ENCODE measurements at regions not wholly inside any gene's neighbourhood (a gene's known extent, or its start where the extent isn't known, plus 50 kb on each side); places are given as distances from the start of the nearest gene placed in this dataset.

- H3K9me3 ChIP-seq (replicated peaks), result no peaks in the 10 kb centered on the region
- DNase-seq (ENCODE audit: low read depth in 1 of 2, low spot score in 2 of 2), result no peak
Observed at GRCh38 chr3:13133471-13133981, 60.3 kb upstream of the IQSEC1 start.

GRCh38 chr3:13132731-13133410, 59.6 kb upstream of the IQSEC1 start:
- Histone ChIP-seq H3K4me1 (replicated peaks) (no peaks in the 10 kb centered on the region), H3K27me3 (replicated peaks) (0 out of 2 replicates have a peak, but pooled peaks cover 3% of the 10 kb centered on the region), H3K36me3 (no peaks in the 10 kb centered on the region), H3K27ac (no peak overlapping the region), H3K9me3 (replicated peaks) (no peaks in the 10 kb centered on the region), H3K4me3 (no peak overlapping the region)
- no peak for DNase-seq (ENCODE audit: low read depth in 1 of 2, low spot score in 2 of 2)

More at GRCh38 chr3:13133471-13133981, 60.3 kb upstream of the IQSEC1 start:
- Histone ChIP-seq H3K27ac (no peak overlapping the region), H3K4me1 (replicated peaks) (no peaks in the 10 kb centered on the region), H3K27me3 (replicated peaks) (0 out of 2 replicates have a peak, but pooled peaks cover 3% of the 10 kb centered on the region), H3K36me3 (no peaks in the 10 kb centered on the region), H3K4me3 (no peak overlapping the region)

GRCh38 chr3:13132281-13132680, 59.1 kb upstream of the IQSEC1 start:
- no peak overlapping the region for H3K4me3 ChIP-seq
- no peaks in the 10 kb centered on the region for H3K36me3 ChIP-seq
- H3K27ac ChIP-seq, result no peak overlapping the region
- DNase-seq (ENCODE audit: low read depth in 1 of 2, low spot score in 2 of 2), result no peak
- 0 out of 2 replicates have a peak, but pooled peaks cover 3% of the 10 kb centered on the region for H3K27me3 ChIP-seq (replicated peaks)
- no peaks in the 10 kb centered on the region for H3K9me3 ChIP-seq (replicated peaks)
- no peaks in the 10 kb centered on the region for H3K4me1 ChIP-seq (replicated peaks)

GRCh38 chr3:13130464-13131193, 57.4 kb upstream of the IQSEC1 start:
- DNase-seq (ENCODE audit: low read depth in 1 of 2, low spot score in 2 of 2), result no peak
- Histone ChIP-seq H3K27ac (no peak overlapping the region), H3K4me3 (no peak overlapping the region), H3K9me3 (replicated peaks) (no peaks in the 10 kb centered on the region), H3K36me3 (no peaks in the 10 kb centered on the region), H3K4me1 (replicated peaks) (no peaks in the 10 kb centered on the region), H3K27me3 (replicated peaks) (0 out of 2 replicates have a peak, but pooled peaks cover 5% of the 10 kb centered on the region)

- H3K36me3 ChIP-seq, result no peaks in the 10 kb centered on the region
- DNase-seq (ENCODE audit: low read depth in 1 of 2, low spot score in 2 of 2), result no peak
- no peak overlapping the region for H3K4me3 ChIP-seq
- 0 out of 2 replicates have a peak, but pooled peaks cover 5% of the 10 kb centered on the region for H3K27me3 ChIP-seq (replicated peaks)
- no peaks in the 10 kb centered on the region for H3K4me1 ChIP-seq (replicated peaks)
- H3K27ac ChIP-seq, result no peak overlapping the region
- no peaks in the 10 kb centered on the region for H3K9me3 ChIP-seq (replicated peaks)
Observed at GRCh38 chr3:13125092-13126015, 52.1 kb upstream of the IQSEC1 start.

DNA sequence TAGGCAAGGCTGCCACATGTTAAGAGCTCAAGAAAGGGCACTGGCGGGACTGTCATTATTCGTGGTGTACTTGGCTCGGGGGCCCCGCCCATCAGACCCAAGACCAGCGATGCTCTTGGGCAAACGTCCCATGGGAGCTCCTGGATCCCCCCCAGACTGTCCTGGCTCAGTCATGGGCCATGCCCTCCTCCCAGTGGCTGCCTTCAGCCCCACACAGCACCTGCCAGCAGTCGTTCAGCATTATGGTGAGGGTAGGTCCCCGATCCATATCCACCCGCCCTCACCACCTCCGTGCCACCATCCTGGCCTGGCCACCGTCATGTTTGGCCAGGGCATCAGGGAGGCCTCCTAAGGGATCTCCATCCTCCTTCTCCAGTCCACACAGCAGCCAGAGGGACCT, 51.4 kb upstream of the IQSEC1 start:
- Histone ChIP-seq H3K9me3 (replicated peaks) (no peaks in the 10 kb centered on the region), H3K4me3 (no peak overlapping the region), H3K27ac (no peak overlapping the region), H3K27me3 (replicated peaks) (0 out of 2 replicates have a peak, but pooled peaks cover 5% of the 10 kb centered on the region), H3K36me3 (no peaks in the 10 kb centered on the region), H3K4me1 (replicated peaks) (no peaks in the 10 kb centered on the region)
- no peak for DNase-seq (ENCODE audit: low read depth in 1 of 2, low spot score in 2 of 2)

GRCh38 chr3:13123765-13124164, 50.5 kb upstream of the IQSEC1 start:
- H3K36me3 ChIP-seq, result no peaks in the 10 kb centered on the region

DNA sequence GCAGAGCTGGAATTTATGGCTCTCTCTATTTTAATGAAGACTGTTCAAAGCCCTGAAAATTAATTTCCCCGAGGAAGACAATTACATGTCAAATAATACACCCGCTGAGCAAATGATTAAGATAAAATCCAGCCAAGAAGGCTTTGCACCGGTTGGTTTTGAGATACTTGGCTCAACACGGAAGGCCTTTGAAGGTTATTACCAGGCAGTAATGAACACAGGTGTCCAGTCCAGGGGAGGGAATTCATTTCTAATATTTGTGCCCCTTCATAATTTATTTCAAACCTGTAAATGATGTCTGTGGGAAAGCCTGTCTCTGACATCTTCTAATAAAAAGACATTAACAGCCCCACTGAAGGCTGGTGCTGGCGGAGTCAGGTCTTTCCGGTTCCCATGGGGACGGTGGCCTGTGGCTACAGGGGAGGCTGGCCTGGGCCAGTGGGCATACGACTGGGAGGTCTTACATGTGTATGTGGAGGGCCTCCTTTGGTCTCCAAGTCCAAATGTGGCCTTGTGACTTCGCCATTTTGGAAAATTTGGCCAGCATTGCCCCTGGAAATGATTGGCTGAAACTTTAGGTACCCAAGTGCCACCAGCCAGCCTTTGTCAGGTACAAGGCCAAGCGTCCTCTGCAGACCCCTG, 49.9 kb upstream of the IQSEC1 start:
- Histone ChIP-seq H3K36me3 (no peaks in the 10 kb centered on the region), H3K4me3 (no peak overlapping the region), H3K27me3 (replicated peaks) (0 out of 2 replicates have a peak, but pooled peaks cover 2% of the 10 kb centered on the region), H3K4me1 (replicated peaks) (no peaks in the 10 kb centered on the region), H3K9me3 (replicated peaks) (no peaks in the 10 kb centered on the region), H3K27ac (no peak overlapping the region)
- DNase-seq (ENCODE audit: low read depth in 1 of 2, low spot score in 2 of 2), result no peak

More at GRCh38 chr3:13123765-13124164, 50.5 kb upstream of the IQSEC1 start:
- Histone ChIP-seq H3K4me1 (replicated peaks) (no peaks in the 10 kb centered on the region), H3K27me3 (replicated peaks) (0 out of 2 replicates have a peak, but pooled peaks cover 2% of the 10 kb centered on the region), H3K4me3 (no peak overlapping the region), H3K9me3 (replicated peaks) (no peaks in the 10 kb centered on the region), H3K27ac (no peak overlapping the region)
- no peak for DNase-seq (ENCODE audit: low read depth in 1 of 2, low spot score in 2 of 2)
